K562 (cell line): ENCODE measurements at regions not wholly inside any gene's neighbourhood (a gene's known extent, or its start where the extent isn't known, plus 50 kb on each side); places are given as distances from the start of the nearest gene placed in this dataset.

Source experiments
- ATAC-seq: fragments of 200-7000 bp; cut with Tn5 transposase; 3 replicates; pipeline ENCODE4 v1.9.1; 2020; ENCODE audit warnings: moderate library complexity
- BruUV-seq: library from RNA; stranded (reverse); fragments of 400-500 nt; replicated peaks from 2 replicates; lab custom pipeline; 2021; lab: Mats Ljungman, UMichigan
- CTCF ChIA-PET: fragments of 300-600 bp; formaldehyde crosslinking; extraction: SDS; loops from one replicate; lab custom pipeline; 2021; ENCODE audit warnings: low intra/inter-chr PET ratio; lab: Yijun Ruan, JAX
- POLR2A ChIA-PET: fragments of 300-600, 350-650 bp; sonication (Branson Sonifier 250); formaldehyde crosslinking; extraction: SDS; loops from one replicate; lab custom pipeline; 2021; ENCODE audit warnings: antibody characterized with exemption, inconsistent platforms; lab: Yijun Ruan, JAX
- DNase-seq, 4 experiments: peaks; one replicate each; pipeline versions ENCODE4 v3.0.0 to v3.0.0-alpha.2; 2011 to 2018; ENCODE audit warnings: low spot score in 3 of 4, mixed read lengths in 3 of 4; ENCODE audit errors: extremely low read depth in 1 of 4
- FAIRE-seq: peaks from 2 replicates; lab custom pipeline; 2011; peaks lifted over from hg19 to GRCh38; lab: Jason Lieb, UNC
- H2AFZ ChIP-seq: 2 replicates; pipeline ENCODE4 v1.6.0; 2011; ENCODE audit warnings: low read depth, low read length, control low read depth, inconsistent platforms
- H3K27ac ChIP-seq: fragments of 200-600 bp; 3 replicates; pipeline ENCODE4 v1.8.0; 2011; ENCODE audit warnings: low read depth, mild to moderate bottlenecking, control low read depth, inconsistent platforms, low read length, moderate library complexity, mixed read lengths; ENCODE audit errors: extremely low read depth
- H3K27me3 ChIP-seq, 2 experiments: fragments of 300-600 bp in 1 of 2; 2 replicates in 1 of 2; 3 replicates in 1 of 2; pipeline versions ENCODE4 v1.6.0 to v1.8.0; 2011; ENCODE audit warnings: inconsistent platforms in 2 of 2, low read length in 2 of 2, mild to moderate bottlenecking in 1 of 2, mixed read lengths in 1 of 2, moderate library complexity in 1 of 2; ENCODE audit not compliant: control insufficient read depth in 2 of 2, insufficient read depth in 2 of 2
- H3K36me3 ChIP-seq: fragments of 300-600 bp; 3 replicates; pipeline ENCODE4 v1.8.0; 2011; ENCODE audit warnings: mild to moderate bottlenecking, low read length, inconsistent platforms; ENCODE audit not compliant: control insufficient read depth, insufficient read depth
- H3K4me1 ChIP-seq, 2 experiments: fragments of 200-600 bp in 1 of 2; replicated peaks in 1 of 2; 2 replicates in 1 of 2; 3 replicates in 1 of 2; pipeline versions ENCODE4 v1.5.1 to v1.8.0; 2011; ENCODE audit warnings: inconsistent platforms in 2 of 2, low read length in 2 of 2, mild to moderate bottlenecking in 1 of 2, mixed read lengths in 1 of 2, moderate library complexity in 1 of 2; ENCODE audit not compliant: control insufficient read depth in 2 of 2, insufficient read depth in 2 of 2
- H3K4me2 ChIP-seq: 2 replicates; pipeline ENCODE4 v1.6.1; 2011; ENCODE audit warnings: low read length, control low read depth, inconsistent platforms, mixed read lengths; ENCODE audit not compliant: insufficient read depth
- H3K4me3 ChIP-seq: fragments of 200-600 bp; sonication (generic), shearing (Covaris generic); 2 replicates; pipeline ENCODE4 v1.5.1; 2016; ENCODE audit warnings: control low read depth, inconsistent platforms
- H3K79me2 ChIP-seq: fragments of 200-600 bp; 3 replicates; pipeline ENCODE4 v1.8.0; 2011; ENCODE audit warnings: low read length, inconsistent platforms; ENCODE audit not compliant: control insufficient read depth, insufficient read depth
- H3K9ac ChIP-seq, 2 experiments: 2 replicates each; pipeline versions ENCODE4 v1.6.0 to v1.6.1; 2011; ENCODE audit warnings: low read depth in 2 of 2, low read length in 2 of 2, control low read depth in 1 of 2, inconsistent platforms in 1 of 2, mild to moderate bottlenecking in 1 of 2, mixed read lengths in 1 of 2; ENCODE audit not compliant: insufficient read depth in 1 of 2
- H3K9me1 ChIP-seq: one replicate; pipeline ENCODE4 v1.6.0; 2011; ENCODE audit warnings: inconsistent platforms, mild to moderate bottlenecking, low read length, moderate library complexity; ENCODE audit not compliant: control insufficient read depth, insufficient read depth
- H3K9me3 ChIP-seq: replicated peaks from 2 replicates; pipeline ENCODE4 v1.5.1; 2011; ENCODE audit warnings: low read depth, low read length, inconsistent platforms; ENCODE audit not compliant: control insufficient read depth, insufficient read depth
- H4K20me1 ChIP-seq: replicated peaks from 2 replicates; pipeline ENCODE4 v1.6.1; 2011; ENCODE audit warnings: low read length, inconsistent platforms, mixed read lengths; ENCODE audit not compliant: control insufficient read depth, insufficient read depth
- RFX1 ChIP-seq: fragments of 450-650 bp; IDR thresholded peaks from 2 replicates; pipeline ENCODE4 v1.6.1; 2016; ENCODE audit warnings: mild to moderate bottlenecking, moderate library complexity
- WGBS: fragments of 100-300 bp; shearing (Covaris generic); methylation state at CpG from one replicate; pipeline ENCODE4 v1.1.6; 2016; ENCODE audit warnings: low coverage, mixed read lengths; ENCODE audit not compliant: insufficient coverage; ENCODE audit errors: missing lambda C conversion rate; 5-methylcytosine and 5-hydroxymethylcytosine counted together
- in situ Hi-C: fragments of 300-500 bp; cut with MboI; formaldehyde crosslinking; loops from 4 replicates; pipeline ENCODE4 v1.15.0; 2018; ENCODE audit warnings: inconsistent platforms, mixed read lengths
- intact Hi-C: fragments of 100-400 bp; cut with micrococcal nuclease; formaldehyde crosslinking; loops from 2 replicates; pipeline ENCODE4 v1.14.2; 2022
- TF ChIP-seq, protein P1 (sequence below), 2 experiments: fragments of 250-450 bp in 1 of 2; fragments of 450-650 bp in 1 of 2; sonication (Bioruptor Pico) in 1 of 2; IDR thresholded peaks; 2 replicates each; pipeline versions ENCODE4 v1.6.1 to v1.8.0; 2016 to 2021; ENCODE audit warnings: mild to moderate bottlenecking in 2 of 2, moderate library complexity in 2 of 2, missing compliant biosample characterization in 1 of 2, missing genetic modification characterization in 1 of 2
- TF ChIP-seq, protein P2 (sequence below): sonication (generic); formaldehyde crosslinking; IDR thresholded peaks from 2 replicates; pipeline ENCODE4 v1.4.0; 2020; ENCODE audit warnings: mild to moderate bottlenecking, missing genetic modification reagents
- TF ChIP-seq, protein P3 (sequence below): fragments of 250-450 bp; sonication (Bioruptor Pico); IDR thresholded peaks from 2 replicates; pipeline ENCODE4 v1.8.0; 2021; ENCODE audit warnings: borderline replicate concordance, mild to moderate bottlenecking, moderate library complexity; ENCODE audit not compliant: poor library complexity, severe bottlenecking
- TF ChIP-seq, protein P4 (sequence below), 2 experiments: fragments of 450-650 bp in 1 of 2; sonication (generic) in 1 of 2; formaldehyde crosslinking in 1 of 2; IDR thresholded peaks in 1 of 2; conservative IDR thresholded peaks in 1 of 2; 2 replicates each; pipeline versions ENCODE4 v1.6.1 to v1.8.1; 2016 to 2023; ENCODE audit warnings: mild to moderate bottlenecking in 2 of 2, moderate library complexity in 2 of 2, inconsistent platforms in 1 of 2, missing genetic modification reagents in 1 of 2
- TF ChIP-seq, protein P5 (sequence below): fragments of 450-650 bp; IDR thresholded peaks from 2 replicates; pipeline ENCODE4 v1.6.1; 2014; ENCODE audit warnings: low read depth, mild to moderate bottlenecking, moderate library complexity, borderline replicate concordance

DNA sequence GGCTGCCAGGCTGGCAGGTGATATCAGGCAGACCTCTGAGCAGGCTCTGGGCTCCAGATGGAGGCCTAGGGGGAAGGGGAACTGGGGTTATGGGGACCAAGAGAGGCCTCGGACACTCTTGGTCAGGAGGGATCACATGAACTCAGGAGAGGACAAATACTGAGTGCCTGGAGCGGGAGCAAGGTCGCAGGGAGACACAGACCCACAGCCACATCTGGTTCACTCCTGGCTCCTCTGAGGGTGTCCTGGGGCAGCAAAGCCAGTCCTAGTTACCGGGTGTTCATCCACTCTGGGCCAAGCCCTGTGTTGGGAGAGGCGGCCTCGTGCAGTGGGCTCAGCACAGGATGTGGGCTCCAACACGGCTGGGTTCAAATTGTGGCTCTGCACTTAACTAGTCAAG, 239.0 kb downstream of the PTPRU start:
- Histone ChIP-seq H3K27me3 (peaks cover 5 to 43% of the 10 kb centered on the region in 2 experiments; a peak in 4 of 5 replicates), H3K9me1 (no peaks in the 10 kb centered on the region), H3K4me3 (no peak overlapping the region), H3K79me2 (no peaks in the 10 kb centered on the region), H3K4me1 (0 out of 5 replicates have a peak, but pooled peaks cover 0 to 4% of the 10 kb centered on the region in 2 experiments), H3K36me3 (no peaks in the 10 kb centered on the region), H3K27ac (no peak overlapping the region), H4K20me1 (peaks cover 9% of the 10 kb centered on the region; the same call in 1 of the 2 replicates), H3K9me3 (no peaks in the 10 kb centered on the region), H2AFZ (no peak overlapping the region), H3K9ac (no peak overlapping the region), H3K4me2 (no peak overlapping the region)
- DNase-seq (no peak), ATAC-seq (no peak), FAIRE-seq (no peak)
- no TSS peak for BruUV-seq
- intact Hi-C loops, result no loop called here
- POLR2A ChIA-PET, result no interaction called here
- in situ Hi-C loops, result no loop called here
- CTCF ChIA-PET, result no interaction called here
- 0% methylated on average over 6 of the region's 7 CpGs for WGBS
- TF ChIP-seq, protein P1, sequence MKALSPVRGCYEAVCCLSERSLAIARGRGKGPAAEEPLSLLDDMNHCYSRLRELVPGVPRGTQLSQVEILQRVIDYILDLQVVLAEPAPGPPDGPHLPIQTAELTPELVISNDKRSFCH (CRISPR knock-in tag; IDR thresholded peaks at IDR 0.05), result no peak
- TF ChIP-seq, protein P1 (tag; IDR thresholded peaks at IDR 0.05), result no peak
- TF ChIP-seq, protein P2, sequence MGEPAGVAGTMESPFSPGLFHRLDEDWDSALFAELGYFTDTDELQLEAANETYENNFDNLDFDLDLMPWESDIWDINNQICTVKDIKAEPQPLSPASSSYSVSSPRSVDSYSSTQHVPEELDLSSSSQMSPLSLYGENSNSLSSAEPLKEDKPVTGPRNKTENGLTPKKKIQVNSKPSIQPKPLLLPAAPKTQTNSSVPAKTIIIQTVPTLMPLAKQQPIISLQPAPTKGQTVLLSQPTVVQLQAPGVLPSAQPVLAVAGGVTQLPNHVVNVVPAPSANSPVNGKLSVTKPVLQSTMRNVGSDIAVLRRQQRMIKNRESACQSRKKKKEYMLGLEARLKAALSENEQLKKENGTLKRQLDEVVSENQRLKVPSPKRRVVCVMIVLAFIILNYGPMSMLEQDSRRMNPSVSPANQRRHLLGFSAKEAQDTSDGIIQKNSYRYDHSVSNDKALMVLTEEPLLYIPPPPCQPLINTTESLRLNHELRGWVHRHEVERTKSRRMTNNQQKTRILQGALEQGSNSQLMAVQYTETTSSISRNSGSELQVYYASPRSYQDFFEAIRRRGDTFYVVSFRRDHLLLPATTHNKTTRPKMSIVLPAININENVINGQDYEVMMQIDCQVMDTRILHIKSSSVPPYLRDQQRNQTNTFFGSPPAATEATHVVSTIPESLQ, result no peak
- TF ChIP-seq, protein P3, sequence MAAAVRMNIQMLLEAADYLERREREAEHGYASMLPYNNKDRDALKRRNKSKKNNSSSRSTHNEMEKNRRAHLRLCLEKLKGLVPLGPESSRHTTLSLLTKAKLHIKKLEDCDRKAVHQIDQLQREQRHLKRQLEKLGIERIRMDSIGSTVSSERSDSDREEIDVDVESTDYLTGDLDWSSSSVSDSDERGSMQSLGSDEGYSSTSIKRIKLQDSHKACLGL (CRISPR knock-in tag), result no peak
- TF ChIP-seq, protein P4, sequence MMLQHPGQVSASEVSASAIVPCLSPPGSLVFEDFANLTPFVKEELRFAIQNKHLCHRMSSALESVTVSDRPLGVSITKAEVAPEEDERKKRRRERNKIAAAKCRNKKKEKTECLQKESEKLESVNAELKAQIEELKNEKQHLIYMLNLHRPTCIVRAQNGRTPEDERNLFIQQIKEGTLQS (IDR thresholded peaks at IDR 0.05), result no peak
- TF ChIP-seq, protein P4 (CRISPR knock-in tag; conservative IDR thresholded peaks at IDR 0.05), result no peak
- TF ChIP-seq RFX1, result no peak
- TF ChIP-seq, protein P5, sequence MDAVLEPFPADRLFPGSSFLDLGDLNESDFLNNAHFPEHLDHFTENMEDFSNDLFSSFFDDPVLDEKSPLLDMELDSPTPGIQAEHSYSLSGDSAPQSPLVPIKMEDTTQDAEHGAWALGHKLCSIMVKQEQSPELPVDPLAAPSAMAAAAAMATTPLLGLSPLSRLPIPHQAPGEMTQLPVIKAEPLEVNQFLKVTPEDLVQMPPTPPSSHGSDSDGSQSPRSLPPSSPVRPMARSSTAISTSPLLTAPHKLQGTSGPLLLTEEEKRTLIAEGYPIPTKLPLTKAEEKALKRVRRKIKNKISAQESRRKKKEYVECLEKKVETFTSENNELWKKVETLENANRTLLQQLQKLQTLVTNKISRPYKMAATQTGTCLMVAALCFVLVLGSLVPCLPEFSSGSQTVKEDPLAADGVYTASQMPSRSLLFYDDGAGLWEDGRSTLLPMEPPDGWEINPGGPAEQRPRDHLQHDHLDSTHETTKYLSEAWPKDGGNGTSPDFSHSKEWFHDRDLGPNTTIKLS, result no peak
